Gastroesophageal sphincter (tissue), 3 donors: ENCODE measurements at regions not wholly inside any gene's neighbourhood (a gene's known extent, or its start where the extent isn't known, plus 50 kb on each side); places are given as distances from the start of the nearest gene placed in this dataset.

Source experiments
- POLR2AphosphoS5 ChIP-seq: sonication (generic); formaldehyde crosslinking; IDR thresholded peaks from one replicate; pipeline ENCODE4 v1.6.1; 2017; ENCODE audit warnings: antibody characterized with exemption
- TF ChIP-seq, protein P1 (sequence below), 4 experiments: fragments of 200-600 bp in 2 of 4; fragments of 450-650 bp in 2 of 4; sonication (generic) in 1 of 4; IDR thresholded peaks; one replicate each; pipeline ENCODE4 v1.5.1; 2017 to 2019; ENCODE audit warnings: antibody characterized with exemption in 4 of 4, mild to moderate bottlenecking in 2 of 4, moderate library complexity in 2 of 4

DNA sequence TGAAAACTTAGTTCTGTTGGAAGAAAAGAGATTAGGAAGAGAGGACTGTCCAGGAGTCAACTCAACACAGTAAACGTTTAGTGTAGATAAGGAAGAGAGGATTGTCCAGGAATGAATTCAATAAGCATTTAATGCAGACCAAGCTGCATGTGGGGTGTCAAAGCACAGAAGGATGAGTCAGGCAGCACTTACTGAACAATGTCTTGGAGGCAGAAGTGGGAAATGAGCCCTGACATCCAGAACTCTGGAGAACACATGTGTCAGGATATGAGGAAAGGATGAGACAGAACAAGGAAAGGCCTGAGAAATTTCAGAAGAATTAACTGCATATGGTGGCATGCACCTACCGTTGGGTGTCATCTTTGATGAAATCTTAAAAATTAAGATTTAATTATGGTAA, 429.2 kb upstream of the HTR2A start:
- TF ChIP-seq, protein P1, sequence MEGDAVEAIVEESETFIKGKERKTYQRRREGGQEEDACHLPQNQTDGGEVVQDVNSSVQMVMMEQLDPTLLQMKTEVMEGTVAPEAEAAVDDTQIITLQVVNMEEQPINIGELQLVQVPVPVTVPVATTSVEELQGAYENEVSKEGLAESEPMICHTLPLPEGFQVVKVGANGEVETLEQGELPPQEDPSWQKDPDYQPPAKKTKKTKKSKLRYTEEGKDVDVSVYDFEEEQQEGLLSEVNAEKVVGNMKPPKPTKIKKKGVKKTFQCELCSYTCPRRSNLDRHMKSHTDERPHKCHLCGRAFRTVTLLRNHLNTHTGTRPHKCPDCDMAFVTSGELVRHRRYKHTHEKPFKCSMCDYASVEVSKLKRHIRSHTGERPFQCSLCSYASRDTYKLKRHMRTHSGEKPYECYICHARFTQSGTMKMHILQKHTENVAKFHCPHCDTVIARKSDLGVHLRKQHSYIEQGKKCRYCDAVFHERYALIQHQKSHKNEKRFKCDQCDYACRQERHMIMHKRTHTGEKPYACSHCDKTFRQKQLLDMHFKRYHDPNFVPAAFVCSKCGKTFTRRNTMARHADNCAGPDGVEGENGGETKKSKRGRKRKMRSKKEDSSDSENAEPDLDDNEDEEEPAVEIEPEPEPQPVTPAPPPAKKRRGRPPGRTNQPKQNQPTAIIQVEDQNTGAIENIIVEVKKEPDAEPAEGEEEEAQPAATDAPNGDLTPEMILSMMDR (IDR thresholded peaks at IDR 0.05): no peak
- TF ChIP-seq POLR2AphosphoS5: no peak
